ENCODE measurements at regions not wholly inside any gene's neighbourhood (a gene's known extent, or its start where the extent isn't known, plus 50 kb on each side); places are given as distances from the start of the nearest gene placed in this dataset.

- DNase-seq (ENCODE audit: low read depth in 2 of 2) = no peak
- H2AFZ ChIP-seq (ENCODE audit: low read length) = no peak overlapping the region
- no peaks in the 10 kb centered on the region for H3K9me3 ChIP-seq (ENCODE audit: control insufficient read depth, insufficient read depth, low read depth, low read length)
- no peaks in the 10 kb centered on the region for H3K4me1 ChIP-seq (ENCODE audit: control insufficient read depth, extremely low read depth, insufficient read depth, low read length)
- H3K4me3 ChIP-seq (replicated peaks in 1 of 4; ENCODE audit: control extremely low read depth in 1 of 4, insufficient read depth in 1 of 4, low read depth in 3 of 4, low read length in 4 of 4) = no peak overlapping the region
- H3K4me2 ChIP-seq (ENCODE audit: extremely low read depth, insufficient read depth, low read length) = no peak overlapping the region
- H3K36me3 ChIP-seq (ENCODE audit: control insufficient read depth, insufficient read depth, low read length) = no peaks in the 10 kb centered on the region
- no peaks in the 10 kb centered on the region for H4K20me1 ChIP-seq (ENCODE audit: control insufficient read depth, extremely low read depth, insufficient read depth, low read length)
- H3K27me3 ChIP-seq (ENCODE audit: control insufficient read depth, insufficient read depth, low read length) = peaks cover 5% of the 10 kb centered on the region
- TF ChIP-seq EZH2 (IDR thresholded peaks at IDR 0.05; ENCODE audit: low read length, missing control alignments) (no peak), CTCF (conservative IDR thresholded peaks at IDR 0.05 in 1 of 2, IDR thresholded peaks at IDR 0.05 in 1 of 2; ENCODE audit: low read depth in 1 of 2, low read length in 2 of 2) (no peak)
- H3K79me2 ChIP-seq (ENCODE audit: control insufficient read depth, insufficient read depth, low read length) = no peaks in the 10 kb centered on the region
- no peak overlapping the region for H3K27ac ChIP-seq (ENCODE audit: insufficient read depth, low read length)
- H3K9ac ChIP-seq (ENCODE audit: insufficient read depth, low read length) = no peak overlapping the region
Measured at GRCh38 chr6:82737965-82738364, 327.7 kb downstream of the UBE3D start.

- H3K4me2 ChIP-seq (ENCODE audit: extremely low read depth, insufficient read depth, low read length) = no peak overlapping the region
- TF ChIP-seq EZH2 (IDR thresholded peaks at IDR 0.05; ENCODE audit: low read length, missing control alignments) (no peak), CTCF (conservative IDR thresholded peaks at IDR 0.05 in 1 of 2, IDR thresholded peaks at IDR 0.05 in 1 of 2; ENCODE audit: low read depth in 1 of 2, low read length in 2 of 2) (no peak)
- DNase-seq (ENCODE audit: low read depth in 2 of 2) = no peak
- H3K36me3 ChIP-seq (ENCODE audit: control insufficient read depth, insufficient read depth, low read length) = no peaks in the 10 kb centered on the region
- H3K27ac ChIP-seq (ENCODE audit: insufficient read depth, low read length) = no peak overlapping the region
- H3K4me1 ChIP-seq (ENCODE audit: control insufficient read depth, extremely low read depth, insufficient read depth, low read length) = no peaks in the 10 kb centered on the region
- H3K4me3 ChIP-seq (replicated peaks in 1 of 4; ENCODE audit: control extremely low read depth in 1 of 4, insufficient read depth in 1 of 4, low read depth in 3 of 4, low read length in 4 of 4) = no peak overlapping the region
- no peaks in the 10 kb centered on the region for H3K79me2 ChIP-seq (ENCODE audit: control insufficient read depth, insufficient read depth, low read length)
- H3K9me3 ChIP-seq (ENCODE audit: control insufficient read depth, insufficient read depth, low read depth, low read length) = no peaks in the 10 kb centered on the region
- no peak overlapping the region for H3K9ac ChIP-seq (ENCODE audit: insufficient read depth, low read length)
- peaks cover 5% of the 10 kb centered on the region for H3K27me3 ChIP-seq (ENCODE audit: control insufficient read depth, insufficient read depth, low read length)
- H4K20me1 ChIP-seq (ENCODE audit: control insufficient read depth, extremely low read depth, insufficient read depth, low read length) = no peaks in the 10 kb centered on the region
- no peak overlapping the region for H2AFZ ChIP-seq (ENCODE audit: low read length)
Measured at GRCh38 chr6:82738773-82739172, 326.9 kb downstream of the UBE3D start.

- H3K4me1 ChIP-seq (ENCODE audit: control insufficient read depth, extremely low read depth, insufficient read depth, low read length) = no peaks in the 10 kb centered on the region
- H3K4me2 ChIP-seq (ENCODE audit: extremely low read depth, insufficient read depth, low read length) = no peak overlapping the region
- no peak overlapping the region for H3K9ac ChIP-seq (ENCODE audit: insufficient read depth, low read length)
- DNase-seq (ENCODE audit: low read depth in 2 of 2) = no peak
- H3K27ac ChIP-seq (ENCODE audit: insufficient read depth, low read length) = no peak overlapping the region
- H3K36me3 ChIP-seq (ENCODE audit: control insufficient read depth, insufficient read depth, low read length) = no peaks in the 10 kb centered on the region
- peaks cover 5% of the 10 kb centered on the region for H3K27me3 ChIP-seq (ENCODE audit: control insufficient read depth, insufficient read depth, low read length)
- no peaks in the 10 kb centered on the region for H3K9me3 ChIP-seq (ENCODE audit: control insufficient read depth, insufficient read depth, low read depth, low read length)
- H4K20me1 ChIP-seq (ENCODE audit: control insufficient read depth, extremely low read depth, insufficient read depth, low read length) = no peaks in the 10 kb centered on the region
- TF ChIP-seq CTCF (conservative IDR thresholded peaks at IDR 0.05 in 1 of 2, IDR thresholded peaks at IDR 0.05 in 1 of 2; ENCODE audit: low read depth in 1 of 2, low read length in 2 of 2) (no peak), EZH2 (IDR thresholded peaks at IDR 0.05; ENCODE audit: low read length, missing control alignments) (no peak)
- H3K4me3 ChIP-seq (replicated peaks in 1 of 4; ENCODE audit: control extremely low read depth in 1 of 4, insufficient read depth in 1 of 4, low read depth in 3 of 4, low read length in 4 of 4) = no peak overlapping the region
- no peaks in the 10 kb centered on the region for H3K79me2 ChIP-seq (ENCODE audit: control insufficient read depth, insufficient read depth, low read length)
- no peak overlapping the region for H2AFZ ChIP-seq (ENCODE audit: low read length)
Measured at GRCh38 chr6:82739303-82739702, 326.3 kb downstream of the UBE3D start.

Measured in fibroblast of lung (primary cell).